Smooth muscle cell (in vitro differentiated cells): ENCODE measurements at regions not wholly inside any gene's neighbourhood (a gene's known extent, or its start where the extent isn't known, plus 50 kb on each side); places are given as distances from the start of the nearest gene placed in this dataset.

Experiments used
- DNase-seq: peaks from one replicate; lab custom pipeline; 2025; ENCODE audit not compliant: unreplicated experiment; lab: John Stamatoyannopoulos, UW
- H2AFZ ChIP-seq: fragments of 200-600 bp; sonication (generic); 2 replicates; pipeline ENCODE4 v1.6.0; 2016; ENCODE audit warnings: antibody characterized with exemption, low read depth, mild to moderate bottlenecking
- H3F3A ChIP-seq: fragments of 200-600 bp; sonication (generic); 2 replicates; pipeline ENCODE4 v1.6.0; 2017; ENCODE audit warnings: antibody characterized with exemption, low read depth
- H3K27ac ChIP-seq: fragments of 200-600 bp; sonication (generic); 2 replicates; pipeline ENCODE4 v1.5.1; 2016; ENCODE audit warnings: low read depth, mild to moderate bottlenecking
- H3K27me3 ChIP-seq: fragments of 200-600 bp; sonication (generic); 2 replicates; pipeline ENCODE4 v1.6.1; 2016; ENCODE audit warnings: low read depth, mild to moderate bottlenecking
- H3K36me3 ChIP-seq: fragments of 200-600 bp; sonication (generic); 2 replicates; pipeline ENCODE4 v1.5.1; 2016; ENCODE audit warnings: low read depth
- H3K4me1 ChIP-seq: fragments of 200-600 bp; sonication (generic); 2 replicates; pipeline ENCODE4 v1.5.1; 2016; ENCODE audit warnings: low read depth
- H3K4me2 ChIP-seq: fragments of 200-600 bp; sonication (generic); 2 replicates; pipeline ENCODE4 v1.6.0; 2016; ENCODE audit warnings: mild to moderate bottlenecking
- H3K4me3 ChIP-seq: fragments of 200-600 bp; sonication (generic); 2 replicates; pipeline ENCODE4 v1.5.1; 2016; ENCODE audit warnings: mild to moderate bottlenecking
- H3K79me2 ChIP-seq: fragments of 200-600 bp; sonication (generic); 2 replicates; pipeline ENCODE4 v1.6.0; 2016; ENCODE audit warnings: low read depth, mild to moderate bottlenecking
- H3K9ac ChIP-seq: fragments of 200-600 bp; sonication (generic); 2 replicates; pipeline ENCODE4 v1.6.0; 2016; ENCODE audit warnings: low read depth
- H3K9me3 ChIP-seq: fragments of 200-600 bp; sonication (generic); replicated peaks from 2 replicates; pipeline ENCODE4 v1.5.1; 2016; ENCODE audit warnings: low read depth
- H4K20me1 ChIP-seq: fragments of 200-600 bp; sonication (generic); 2 replicates; pipeline ENCODE4 v1.6.0; 2016; ENCODE audit warnings: low read depth
- WGBS: methylation state at CpG from one replicate; pipeline ENCODE4 v1.1.7; 2016; ENCODE audit warnings: low lambda C conversion rate; 5-methylcytosine and 5-hydroxymethylcytosine counted together
- TF ChIP-seq, protein P1 (sequence below): fragments of 200-600 bp; sonication (generic); IDR thresholded peaks from 2 replicates; pipeline ENCODE4 v1.5.1; 2017; ENCODE audit warnings: borderline replicate concordance, mild to moderate bottlenecking, antibody characterized with exemption; ENCODE audit not compliant: insufficient read depth, poor library complexity, severe bottlenecking

DNA sequence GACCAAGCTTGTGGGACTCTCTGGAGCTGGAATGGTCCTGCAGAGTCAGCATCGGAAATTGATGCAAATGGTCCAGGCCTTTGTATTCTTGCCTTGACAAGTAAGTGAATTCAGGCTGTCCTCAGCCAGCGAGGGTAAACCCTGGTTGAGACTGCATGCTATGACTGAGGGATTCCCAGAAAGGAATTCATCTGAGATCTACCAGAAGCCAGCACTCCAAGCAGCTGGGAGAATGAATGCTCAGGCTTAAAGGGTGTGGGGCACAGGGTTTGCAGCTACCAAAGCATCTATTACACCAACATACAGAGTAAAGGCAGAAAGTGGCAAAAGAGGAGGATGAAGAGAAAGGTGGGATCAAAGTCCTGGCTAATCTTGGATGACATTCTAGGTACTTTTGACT is 257.0 kb upstream of the LYPLAL1 start:
- no peak overlapping the region for H3K27ac ChIP-seq
- H3K4me3 ChIP-seq = no peak overlapping the region
- H3K9me3 ChIP-seq = no peaks in the 10 kb centered on the region
- no peaks in the 10 kb centered on the region for H3F3A ChIP-seq
- no peaks in the 10 kb centered on the region for H3K4me1 ChIP-seq
- no peaks in the 10 kb centered on the region for H3K79me2 ChIP-seq
- TF ChIP-seq, protein P1, sequence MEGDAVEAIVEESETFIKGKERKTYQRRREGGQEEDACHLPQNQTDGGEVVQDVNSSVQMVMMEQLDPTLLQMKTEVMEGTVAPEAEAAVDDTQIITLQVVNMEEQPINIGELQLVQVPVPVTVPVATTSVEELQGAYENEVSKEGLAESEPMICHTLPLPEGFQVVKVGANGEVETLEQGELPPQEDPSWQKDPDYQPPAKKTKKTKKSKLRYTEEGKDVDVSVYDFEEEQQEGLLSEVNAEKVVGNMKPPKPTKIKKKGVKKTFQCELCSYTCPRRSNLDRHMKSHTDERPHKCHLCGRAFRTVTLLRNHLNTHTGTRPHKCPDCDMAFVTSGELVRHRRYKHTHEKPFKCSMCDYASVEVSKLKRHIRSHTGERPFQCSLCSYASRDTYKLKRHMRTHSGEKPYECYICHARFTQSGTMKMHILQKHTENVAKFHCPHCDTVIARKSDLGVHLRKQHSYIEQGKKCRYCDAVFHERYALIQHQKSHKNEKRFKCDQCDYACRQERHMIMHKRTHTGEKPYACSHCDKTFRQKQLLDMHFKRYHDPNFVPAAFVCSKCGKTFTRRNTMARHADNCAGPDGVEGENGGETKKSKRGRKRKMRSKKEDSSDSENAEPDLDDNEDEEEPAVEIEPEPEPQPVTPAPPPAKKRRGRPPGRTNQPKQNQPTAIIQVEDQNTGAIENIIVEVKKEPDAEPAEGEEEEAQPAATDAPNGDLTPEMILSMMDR = no peak
- no peaks in the 10 kb centered on the region for H3K36me3 ChIP-seq
- H4K20me1 ChIP-seq = no peaks in the 10 kb centered on the region
- DNase-seq = no peak
- WGBS = 87% methylated on average over 2 of the region's 2 CpGs
- H2AFZ ChIP-seq = no peak overlapping the region
- H3K9ac ChIP-seq = no peak overlapping the region
- H3K4me2 ChIP-seq = no peak overlapping the region
- no peaks in the 10 kb centered on the region for H3K27me3 ChIP-seq

DNA sequence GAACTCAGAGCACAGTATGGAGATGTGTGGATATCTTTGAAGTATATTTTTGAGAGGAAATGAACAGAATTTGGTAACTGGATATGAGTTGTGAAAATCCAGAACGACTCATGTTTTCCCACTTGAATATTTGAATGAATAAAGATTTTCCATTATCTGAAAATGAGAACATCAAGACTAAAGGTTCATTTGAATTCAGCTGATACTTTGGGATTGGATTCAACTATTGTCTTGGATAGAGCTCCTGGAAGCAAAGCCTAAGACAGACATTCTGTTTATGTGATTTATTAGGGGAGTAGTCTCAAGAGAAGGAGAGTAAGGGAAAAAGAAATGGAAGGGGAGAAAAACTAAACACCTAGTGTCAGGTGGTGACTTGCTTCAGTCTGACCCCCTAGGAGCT is 256.0 kb upstream of the LYPLAL1 start:
- no peaks in the 10 kb centered on the region for H3F3A ChIP-seq
- no peaks in the 10 kb centered on the region for H4K20me1 ChIP-seq
- no peak overlapping the region for H3K27ac ChIP-seq
- no peaks in the 10 kb centered on the region for H3K79me2 ChIP-seq
- no peak overlapping the region for H3K4me2 ChIP-seq
- TF ChIP-seq, protein P1 = no peak
- DNase-seq = no peak
- no peak overlapping the region for H3K4me3 ChIP-seq
- no peaks in the 10 kb centered on the region for H3K4me1 ChIP-seq
- no peak overlapping the region for H3K9ac ChIP-seq
- no peaks in the 10 kb centered on the region for H3K27me3 ChIP-seq
- H3K36me3 ChIP-seq = no peaks in the 10 kb centered on the region
- H2AFZ ChIP-seq = no peak overlapping the region
- no peaks in the 10 kb centered on the region for H3K9me3 ChIP-seq
- 85% methylated on average over 1 of the region's 1 CpG for WGBS

DNA sequence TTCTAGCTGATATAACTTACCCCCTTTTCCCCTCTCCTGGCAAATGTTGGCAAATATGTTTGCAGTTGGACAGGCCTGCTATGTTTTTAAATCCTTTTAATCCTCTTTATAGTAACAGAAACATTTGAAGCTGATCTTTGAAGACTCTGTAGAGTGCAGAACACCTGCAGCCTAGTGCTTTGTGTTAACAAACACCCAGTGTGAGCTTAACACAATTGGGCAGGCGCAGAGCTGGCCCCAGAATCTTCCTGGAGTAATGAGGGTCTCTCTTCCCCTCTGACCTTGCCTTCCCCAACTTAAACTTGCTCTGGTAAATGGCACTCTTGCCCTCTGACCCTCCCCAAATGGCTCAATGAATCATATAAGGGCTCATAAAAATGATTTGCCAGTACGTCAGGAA is 247.9 kb upstream of the LYPLAL1 start:
- no peak overlapping the region for H3K27ac ChIP-seq
- TF ChIP-seq, protein P1 = no peak
- no peak overlapping the region for H2AFZ ChIP-seq
- H4K20me1 ChIP-seq = no peaks in the 10 kb centered on the region
- no peak overlapping the region for H3K4me3 ChIP-seq
- no peaks in the 10 kb centered on the region for H3K79me2 ChIP-seq
- no peak overlapping the region for H3K9ac ChIP-seq
- DNase-seq = no peak
- 82% methylated on average over 2 of the region's 2 CpGs for WGBS
- no peaks in the 10 kb centered on the region for H3K9me3 ChIP-seq
- H3K4me2 ChIP-seq = no peak overlapping the region
- no peaks in the 10 kb centered on the region for H3F3A ChIP-seq
- peaks cover 10% of the 10 kb centered on the region for H3K4me1 ChIP-seq
- H3K27me3 ChIP-seq = peaks cover under 1% of the 10 kb centered on the region
- H3K36me3 ChIP-seq = no peaks in the 10 kb centered on the region

DNA sequence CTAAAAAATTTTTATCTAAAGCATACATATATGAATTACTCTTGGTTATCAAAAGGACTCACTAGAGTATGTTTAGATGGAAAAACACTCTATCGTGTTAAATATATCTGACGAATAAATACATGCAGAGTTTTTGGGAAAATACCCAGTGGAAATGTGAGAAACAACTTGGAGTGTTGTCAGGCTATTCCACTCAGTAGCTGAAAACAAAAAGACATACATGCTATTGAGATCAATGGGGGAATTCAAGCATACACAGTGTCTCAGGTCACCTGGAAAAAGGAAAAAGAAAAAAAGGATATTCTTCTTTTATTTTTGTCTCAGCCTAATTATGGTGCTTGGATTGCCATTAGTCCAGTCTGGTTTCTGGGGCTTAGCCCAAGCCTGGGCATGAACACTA is 247.0 kb upstream of the LYPLAL1 start:
- H3K4me3 ChIP-seq = no peak overlapping the region
- no peaks in the 10 kb centered on the region for H3K9me3 ChIP-seq
- WGBS = 84% methylated on average over 2 of the region's 2 CpGs
- no peak overlapping the region for H3K27ac ChIP-seq
- peaks cover 5% of the 10 kb centered on the region for H3K27me3 ChIP-seq
- TF ChIP-seq, protein P1 = no peak
- no peaks in the 10 kb centered on the region for H3K36me3 ChIP-seq
- H3F3A ChIP-seq = no peaks in the 10 kb centered on the region
- H4K20me1 ChIP-seq = no peaks in the 10 kb centered on the region
- H3K4me2 ChIP-seq = no peak overlapping the region
- no peaks in the 10 kb centered on the region for H3K79me2 ChIP-seq
- DNase-seq = no peak
- no peak overlapping the region for H3K9ac ChIP-seq
- peaks cover 10% of the 10 kb centered on the region for H3K4me1 ChIP-seq
- no peak overlapping the region for H2AFZ ChIP-seq
